ENCODE measurements at regions not wholly inside any gene's neighbourhood (a gene's known extent, or its start where the extent isn't known, plus 50 kb on each side); places are given as distances from the start of the nearest gene placed in this dataset.

DNA sequence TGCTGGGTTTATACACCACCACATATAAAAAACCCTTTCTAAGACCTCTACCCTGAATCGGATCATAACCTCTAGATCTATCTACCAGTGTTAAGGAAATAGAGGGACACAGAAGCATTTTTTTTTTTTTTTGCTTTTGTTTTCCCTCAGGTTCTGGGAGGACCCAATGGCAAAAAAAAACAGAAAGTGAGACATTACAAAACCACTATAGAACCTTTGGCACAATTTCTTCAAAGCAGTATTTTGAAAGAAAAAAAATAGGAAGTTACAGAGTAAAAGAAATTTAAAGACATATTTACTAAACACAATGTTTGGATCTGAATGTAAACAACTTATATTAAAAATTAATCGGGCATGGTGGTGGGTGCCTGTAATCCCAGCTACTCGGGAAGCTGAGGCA is 1258.7 kb upstream of the GJE1 start:
- Histone ChIP-seq H3K79me2 (ENCODE audit: low read length) (no peaks in the 10 kb centered on the region), H3K4me3 (ENCODE audit: low read length) (no peak overlapping the region), H3K9ac (ENCODE audit: low read length) (no peak overlapping the region), H3K4me1 (ENCODE audit: low read length) (no peaks in the 10 kb centered on the region), H3K36me3 (ENCODE audit: insufficient read depth, low read length) (no peaks in the 10 kb centered on the region), H3K27ac (ENCODE audit: low read length) (no peak overlapping the region), H3K4me2 (ENCODE audit: low read depth, low read length, poor library complexity, severe bottlenecking) (no peak overlapping the region), H3K9me3 (ENCODE audit: low read length) (no peaks in the 10 kb centered on the region), H3K9me2 (replicated peaks; ENCODE audit: insufficient read depth, low read length) (no peaks in the 10 kb centered on the region), H3K27me3 (ENCODE audit: low read length) (no peaks in the 10 kb centered on the region), H2AFZ (ENCODE audit: low read length) (no peak overlapping the region), H4K20me1 (ENCODE audit: insufficient read depth, low read depth, low read length) (no peaks in the 10 kb centered on the region)
- no peak for DNase-seq

DNA sequence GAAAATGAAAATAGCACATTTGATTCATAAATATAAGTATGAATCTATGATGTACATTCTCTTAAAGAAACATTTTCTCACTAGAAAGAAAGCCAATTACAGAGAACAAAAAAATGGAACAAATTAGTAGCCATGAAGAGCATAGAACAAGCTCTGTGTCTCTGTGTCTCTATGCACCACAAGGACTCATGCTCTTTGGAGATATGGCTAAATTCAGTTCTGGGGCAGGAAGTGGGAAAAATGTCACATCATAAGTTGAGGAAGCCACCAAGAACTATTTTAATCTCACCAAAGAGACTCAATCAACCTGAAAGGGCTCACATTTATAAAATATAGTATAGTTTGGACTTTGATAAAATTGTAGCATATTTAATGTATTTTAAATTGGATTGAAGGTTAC is 1259.8 kb upstream of the GJE1 start:
- Histone ChIP-seq H3K9me3 (ENCODE audit: low read length) (no peaks in the 10 kb centered on the region), H3K9ac (ENCODE audit: low read length) (no peak overlapping the region), H3K4me1 (ENCODE audit: low read length) (no peaks in the 10 kb centered on the region), H3K4me3 (ENCODE audit: low read length) (no peak overlapping the region), H3K9me2 (replicated peaks; ENCODE audit: insufficient read depth, low read length) (no peaks in the 10 kb centered on the region), H3K36me3 (ENCODE audit: insufficient read depth, low read length) (no peaks in the 10 kb centered on the region), H3K27ac (ENCODE audit: low read length) (no peak overlapping the region), H2AFZ (ENCODE audit: low read length) (no peak overlapping the region), H4K20me1 (ENCODE audit: insufficient read depth, low read depth, low read length) (no peaks in the 10 kb centered on the region), H3K79me2 (ENCODE audit: low read length) (no peaks in the 10 kb centered on the region), H3K4me2 (ENCODE audit: low read depth, low read length, poor library complexity, severe bottlenecking) (no peak overlapping the region), H3K27me3 (ENCODE audit: low read length) (no peaks in the 10 kb centered on the region)
- DNase-seq: no peak

DNA sequence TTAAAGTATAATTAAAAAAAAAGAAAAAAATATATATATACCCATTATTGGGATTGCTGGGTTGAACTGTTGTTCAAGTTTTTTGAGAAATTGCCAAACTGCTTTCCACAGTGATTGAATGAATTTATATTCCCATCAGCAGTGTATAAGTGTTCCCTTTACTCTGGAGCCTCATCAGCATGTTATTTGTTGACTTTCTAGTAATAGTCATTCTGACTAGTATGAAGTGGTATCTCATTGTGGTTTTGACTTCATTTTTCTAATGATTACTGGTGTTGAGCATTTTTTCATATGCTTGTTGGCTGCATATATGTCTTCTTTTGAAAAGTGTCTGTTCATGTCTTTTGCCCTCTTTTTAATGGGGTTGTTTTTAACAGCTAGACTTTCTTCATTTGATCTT is 1260.8 kb upstream of the GJE1 start:
- Histone ChIP-seq H3K4me2 (ENCODE audit: low read depth, low read length, poor library complexity, severe bottlenecking) (no peak overlapping the region), H3K9me2 (replicated peaks; ENCODE audit: insufficient read depth, low read length) (no peaks in the 10 kb centered on the region), H3K36me3 (ENCODE audit: insufficient read depth, low read length) (no peaks in the 10 kb centered on the region), H3K27ac (ENCODE audit: low read length) (no peak overlapping the region), H3K9me3 (ENCODE audit: low read length) (no peaks in the 10 kb centered on the region), H3K4me3 (ENCODE audit: low read length) (no peak overlapping the region), H3K27me3 (ENCODE audit: low read length) (no peaks in the 10 kb centered on the region), H4K20me1 (ENCODE audit: insufficient read depth, low read depth, low read length) (no peaks in the 10 kb centered on the region), H3K79me2 (ENCODE audit: low read length) (no peaks in the 10 kb centered on the region), H2AFZ (ENCODE audit: low read length) (no peak overlapping the region), H3K4me1 (ENCODE audit: low read length) (no peaks in the 10 kb centered on the region), H3K9ac (ENCODE audit: low read length) (no peak overlapping the region)
- no peak for DNase-seq

DNA sequence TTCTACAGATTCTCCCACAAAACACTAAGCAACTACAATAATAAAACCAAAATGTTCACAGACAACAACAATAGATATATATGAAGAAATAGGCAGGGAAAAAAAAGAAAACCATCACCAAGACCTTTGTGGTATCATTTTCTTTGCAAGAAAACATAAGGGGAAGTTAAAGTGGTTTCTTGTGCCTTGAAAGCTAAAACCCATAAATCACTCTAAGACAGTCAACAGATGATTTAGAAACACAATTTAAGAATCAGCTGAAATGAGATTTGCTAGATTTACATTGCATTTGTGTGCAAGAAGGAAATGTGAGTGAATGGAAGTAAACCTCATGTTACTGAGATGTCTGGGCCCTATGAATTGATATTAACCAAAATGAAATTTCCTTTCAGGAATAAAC is 1265.4 kb upstream of the GJE1 start:
- H3K79me2 ChIP-seq (ENCODE audit: low read length): no peaks in the 10 kb centered on the region
- DNase-seq: no peak
- no peak overlapping the region for H3K9ac ChIP-seq (ENCODE audit: low read length)
- no peaks in the 10 kb centered on the region for H3K4me1 ChIP-seq (ENCODE audit: low read length)
- H2AFZ ChIP-seq (ENCODE audit: low read length): no peak overlapping the region
- H4K20me1 ChIP-seq (ENCODE audit: insufficient read depth, low read depth, low read length): no peaks in the 10 kb centered on the region
- H3K36me3 ChIP-seq (ENCODE audit: insufficient read depth, low read length): no peaks in the 10 kb centered on the region
- H3K9me2 ChIP-seq (replicated peaks; ENCODE audit: insufficient read depth, low read length): no peaks in the 10 kb centered on the region
- H3K9me3 ChIP-seq (ENCODE audit: low read length): no peaks in the 10 kb centered on the region
- H3K4me3 ChIP-seq (ENCODE audit: low read length): no peak overlapping the region
- no peaks in the 10 kb centered on the region for H3K27me3 ChIP-seq (ENCODE audit: low read length)
- H3K4me2 ChIP-seq (ENCODE audit: low read depth, low read length, poor library complexity, severe bottlenecking): no peak overlapping the region
- no peak overlapping the region for H3K27ac ChIP-seq (ENCODE audit: low read length)

DNA sequence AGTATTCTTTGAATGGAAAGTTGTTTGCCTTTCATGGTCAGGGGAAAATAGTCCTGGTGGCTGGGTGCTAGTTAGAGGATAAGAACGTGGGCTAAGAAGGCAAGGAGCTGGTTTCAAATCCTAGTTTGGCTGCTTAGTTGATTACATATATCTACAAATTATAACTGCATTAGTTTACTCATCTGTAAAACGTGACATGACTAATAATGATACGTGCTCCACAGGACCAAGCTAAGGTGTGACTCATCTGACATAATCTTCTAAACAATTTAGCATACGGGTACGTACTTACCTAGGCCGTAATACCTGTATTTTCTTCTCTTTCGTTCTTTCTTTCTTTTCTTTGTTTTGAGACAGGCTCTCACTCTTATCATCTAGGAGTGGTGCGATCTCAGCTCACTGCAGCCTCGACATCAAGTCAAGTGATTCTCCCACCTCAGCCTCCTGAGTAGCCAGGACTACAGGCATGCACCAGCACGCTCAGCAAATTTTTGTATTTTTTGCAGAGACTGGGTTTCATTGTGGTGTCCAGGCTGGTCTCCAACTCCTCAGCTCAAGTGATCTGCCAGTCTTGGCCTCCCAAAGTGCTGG is 1274.2 kb upstream of the GJE1 start:
- no peaks in the 10 kb centered on the region for H3K36me3 ChIP-seq (ENCODE audit: insufficient read depth, low read length)
- H3K4me2 ChIP-seq (ENCODE audit: low read depth, low read length, poor library complexity, severe bottlenecking): no peak overlapping the region
- no peaks in the 10 kb centered on the region for H3K27me3 ChIP-seq (ENCODE audit: low read length)
- H2AFZ ChIP-seq (ENCODE audit: low read length): no peak overlapping the region
- no peak overlapping the region for H3K9ac ChIP-seq (ENCODE audit: low read length)
- no peak overlapping the region for H3K27ac ChIP-seq (ENCODE audit: low read length)
- no peaks in the 10 kb centered on the region for H3K79me2 ChIP-seq (ENCODE audit: low read length)
- H4K20me1 ChIP-seq (ENCODE audit: insufficient read depth, low read depth, low read length): no peaks in the 10 kb centered on the region
- no peaks in the 10 kb centered on the region for H3K9me2 ChIP-seq (replicated peaks; ENCODE audit: insufficient read depth, low read length)
- DNase-seq: no peak
- no peaks in the 10 kb centered on the region for H3K4me1 ChIP-seq (ENCODE audit: low read length)
- H3K9me3 ChIP-seq (ENCODE audit: low read length): no peaks in the 10 kb centered on the region
- H3K4me3 ChIP-seq (ENCODE audit: low read length): no peak overlapping the region

DNA sequence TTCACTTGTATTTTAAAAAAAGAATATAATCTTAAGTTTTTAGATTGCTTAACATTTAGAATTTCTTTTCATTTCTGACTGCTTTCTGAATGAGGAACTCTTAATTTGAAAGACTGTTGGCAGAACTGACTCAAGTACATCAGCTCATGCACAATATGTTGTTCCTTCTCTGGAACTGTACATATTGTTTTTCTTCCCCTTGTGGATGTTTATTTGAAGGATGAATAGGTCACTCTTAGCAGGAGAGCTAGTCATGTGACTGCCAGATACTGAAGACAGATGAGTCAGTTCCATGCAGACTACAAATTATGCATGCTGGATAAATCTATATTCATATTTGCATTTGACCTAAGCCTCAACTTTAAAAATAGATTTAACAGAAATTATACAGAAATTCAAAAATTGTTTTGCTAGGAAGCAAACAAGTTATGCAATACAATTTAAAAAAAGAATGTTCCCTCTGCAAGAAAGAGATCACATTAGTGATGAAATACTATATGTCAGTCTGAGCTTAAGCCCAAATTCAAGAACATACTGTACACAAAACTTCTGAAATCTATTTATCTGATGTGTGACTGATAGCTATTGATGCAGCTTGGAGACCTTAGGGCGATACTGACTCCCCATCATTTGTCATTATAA is 1274.9 kb upstream of the GJE1 start:
- H3K36me3 ChIP-seq (ENCODE audit: insufficient read depth, low read length): no peaks in the 10 kb centered on the region
- H2AFZ ChIP-seq (ENCODE audit: low read length): no peak overlapping the region
- no peak overlapping the region for H3K9ac ChIP-seq (ENCODE audit: low read length)
- DNase-seq: no peak
- H3K4me1 ChIP-seq (ENCODE audit: low read length): no peaks in the 10 kb centered on the region
- H3K79me2 ChIP-seq (ENCODE audit: low read length): no peaks in the 10 kb centered on the region
- H3K27me3 ChIP-seq (ENCODE audit: low read length): no peaks in the 10 kb centered on the region
- no peak overlapping the region for H3K4me3 ChIP-seq (ENCODE audit: low read length)
- no peak overlapping the region for H3K27ac ChIP-seq (ENCODE audit: low read length)
- no peaks in the 10 kb centered on the region for H3K9me2 ChIP-seq (replicated peaks; ENCODE audit: insufficient read depth, low read length)
- H4K20me1 ChIP-seq (ENCODE audit: insufficient read depth, low read depth, low read length): no peaks in the 10 kb centered on the region
- no peak overlapping the region for H3K4me2 ChIP-seq (ENCODE audit: low read depth, low read length, poor library complexity, severe bottlenecking)
- H3K9me3 ChIP-seq (ENCODE audit: low read length): no peaks in the 10 kb centered on the region

DNA sequence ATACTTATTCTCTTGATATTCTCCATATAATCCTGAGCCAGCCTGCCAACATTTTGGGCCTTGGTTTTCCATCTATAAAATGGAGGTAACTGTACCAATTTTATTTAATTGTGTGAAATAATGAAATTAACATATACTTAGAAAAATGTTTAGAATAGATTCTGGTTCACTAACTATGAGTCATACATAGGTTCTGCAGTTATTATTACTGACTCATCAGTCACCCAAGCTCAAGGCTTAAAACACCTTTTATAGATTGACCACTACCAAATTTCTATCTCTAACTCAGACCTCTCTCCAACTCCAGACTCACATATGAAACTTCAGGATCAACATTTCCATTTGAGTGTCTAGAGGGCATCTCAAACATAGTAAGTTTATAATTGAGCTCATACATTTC is 1277.2 kb upstream of the GJE1 start:
- H3K27ac ChIP-seq (ENCODE audit: low read length): no peak overlapping the region
- no peak overlapping the region for H2AFZ ChIP-seq (ENCODE audit: low read length)
- no peaks in the 10 kb centered on the region for H3K36me3 ChIP-seq (ENCODE audit: insufficient read depth, low read length)
- H3K9me2 ChIP-seq (replicated peaks; ENCODE audit: insufficient read depth, low read length): no peaks in the 10 kb centered on the region
- no peaks in the 10 kb centered on the region for H4K20me1 ChIP-seq (ENCODE audit: insufficient read depth, low read depth, low read length)
- no peaks in the 10 kb centered on the region for H3K27me3 ChIP-seq (ENCODE audit: low read length)
- no peak for DNase-seq
- no peaks in the 10 kb centered on the region for H3K9me3 ChIP-seq (ENCODE audit: low read length)
- no peak overlapping the region for H3K9ac ChIP-seq (ENCODE audit: low read length)
- H3K4me1 ChIP-seq (ENCODE audit: low read length): no peaks in the 10 kb centered on the region
- no peak overlapping the region for H3K4me3 ChIP-seq (ENCODE audit: low read length)
- no peak overlapping the region for H3K4me2 ChIP-seq (ENCODE audit: low read depth, low read length, poor library complexity, severe bottlenecking)
- H3K79me2 ChIP-seq (ENCODE audit: low read length): no peaks in the 10 kb centered on the region

DNA sequence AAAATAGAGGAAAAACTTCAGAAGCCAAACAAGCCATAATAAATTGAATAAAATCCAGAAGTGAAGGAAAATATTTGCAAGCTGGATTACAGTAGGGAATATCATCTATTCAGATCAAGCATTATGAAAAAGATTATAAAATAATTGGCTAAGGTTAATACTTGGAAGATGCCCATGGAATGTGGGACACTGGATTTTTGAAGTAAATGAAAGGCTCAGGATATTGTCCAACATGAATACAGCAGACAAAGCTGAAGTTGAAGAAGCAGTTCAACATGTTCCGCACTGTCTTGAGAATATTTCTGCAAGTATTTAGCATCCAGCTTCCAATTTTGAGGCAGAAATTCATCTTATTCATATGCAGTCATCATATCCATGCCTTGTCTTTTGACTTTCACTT is 1278.4 kb upstream of the GJE1 start:
- DNase-seq: no peak

More for the DNA sequence above, 1278.4 kb upstream of the GJE1 start:
- Histone ChIP-seq H3K27me3 (ENCODE audit: low read length) (no peaks in the 10 kb centered on the region), H4K20me1 (ENCODE audit: insufficient read depth, low read depth, low read length) (no peaks in the 10 kb centered on the region), H2AFZ (ENCODE audit: low read length) (no peak overlapping the region), H3K4me3 (ENCODE audit: low read length) (no peak overlapping the region), H3K9ac (ENCODE audit: low read length) (no peak overlapping the region), H3K4me1 (ENCODE audit: low read length) (no peaks in the 10 kb centered on the region), H3K9me3 (ENCODE audit: low read length) (no peaks in the 10 kb centered on the region), H3K9me2 (replicated peaks; ENCODE audit: insufficient read depth, low read length) (no peaks in the 10 kb centered on the region), H3K79me2 (ENCODE audit: low read length) (no peaks in the 10 kb centered on the region), H3K4me2 (ENCODE audit: low read depth, low read length, poor library complexity, severe bottlenecking) (no peak overlapping the region), H3K27ac (ENCODE audit: low read length) (no peak overlapping the region), H3K36me3 (ENCODE audit: insufficient read depth, low read length) (no peaks in the 10 kb centered on the region)

All from Karpas-422 (cell line).